RWPE2 (cell line): ENCODE measurements at regions not wholly inside any gene's neighbourhood (a gene's known extent, or its start where the extent isn't known, plus 50 kb on each side); places are given as distances from the start of the nearest gene placed in this dataset.
"Not testable (repeated sequence)": the region's sequence is repeated elsewhere in the genome, so short reads cannot be mapped to it uniquely, and the experiment has no call there.

Experiments
- ATAC-seq: fragments of 200-7000 bp; cut with Tn5 transposase; 3 replicates; pipeline ENCODE4 v1.9.1; 2021; ENCODE audit warnings: low read depth
- DNase-seq: peaks from one replicate; pipeline ENCODE4 v3.0.0-alpha.2; 2020; ENCODE audit warnings: low spot score
- H3K27ac ChIP-seq: fragments of 450-650 bp; 2 replicates; pipeline ENCODE4 v1.5.1; 2017; ENCODE audit warnings: mild to moderate bottlenecking; ENCODE audit not compliant: poor library complexity, severe bottlenecking
- H3K27me3 ChIP-seq: fragments of 250-450 bp; sonication (Bioruptor Pico); 2 replicates; pipeline ENCODE4 v1.5.1; 2021; ENCODE audit warnings: mild to moderate bottlenecking, moderate library complexity; ENCODE audit not compliant: insufficient read depth, poor library complexity, severe bottlenecking
- H3K36me3 ChIP-seq: fragments of 250-450 bp; sonication (Bioruptor Pico); 2 replicates; pipeline ENCODE4 v1.5.1; 2020; ENCODE audit warnings: low read depth, mild to moderate bottlenecking, moderate library complexity
- H3K4me1 ChIP-seq: fragments of 250-450 bp; sonication (Bioruptor Pico); 2 replicates; pipeline ENCODE4 v1.5.1; 2021; ENCODE audit warnings: mild to moderate bottlenecking, moderate library complexity; ENCODE audit not compliant: insufficient read depth, poor library complexity, severe bottlenecking
- H3K4me3 ChIP-seq: fragments of 250-450 bp; sonication (Bioruptor Pico); 2 replicates; pipeline ENCODE4 v1.5.1; 2021; ENCODE audit warnings: mild to moderate bottlenecking, moderate library complexity; ENCODE audit not compliant: severe bottlenecking
- H3K9me3 ChIP-seq: fragments of 250-450 bp; sonication (Bioruptor Pico); 2 replicates; pipeline ENCODE4 v1.5.1; 2021; ENCODE audit warnings: mild to moderate bottlenecking, moderate library complexity; ENCODE audit not compliant: severe bottlenecking
- TF ChIP-seq, protein P1 (sequence below): fragments of 450-650 bp; IDR thresholded peaks from one replicate; pipeline ENCODE4 v1.5.1; 2017; ENCODE audit warnings: mild to moderate bottlenecking, moderate library complexity; ENCODE audit not compliant: poor library complexity, severe bottlenecking

DNA sequence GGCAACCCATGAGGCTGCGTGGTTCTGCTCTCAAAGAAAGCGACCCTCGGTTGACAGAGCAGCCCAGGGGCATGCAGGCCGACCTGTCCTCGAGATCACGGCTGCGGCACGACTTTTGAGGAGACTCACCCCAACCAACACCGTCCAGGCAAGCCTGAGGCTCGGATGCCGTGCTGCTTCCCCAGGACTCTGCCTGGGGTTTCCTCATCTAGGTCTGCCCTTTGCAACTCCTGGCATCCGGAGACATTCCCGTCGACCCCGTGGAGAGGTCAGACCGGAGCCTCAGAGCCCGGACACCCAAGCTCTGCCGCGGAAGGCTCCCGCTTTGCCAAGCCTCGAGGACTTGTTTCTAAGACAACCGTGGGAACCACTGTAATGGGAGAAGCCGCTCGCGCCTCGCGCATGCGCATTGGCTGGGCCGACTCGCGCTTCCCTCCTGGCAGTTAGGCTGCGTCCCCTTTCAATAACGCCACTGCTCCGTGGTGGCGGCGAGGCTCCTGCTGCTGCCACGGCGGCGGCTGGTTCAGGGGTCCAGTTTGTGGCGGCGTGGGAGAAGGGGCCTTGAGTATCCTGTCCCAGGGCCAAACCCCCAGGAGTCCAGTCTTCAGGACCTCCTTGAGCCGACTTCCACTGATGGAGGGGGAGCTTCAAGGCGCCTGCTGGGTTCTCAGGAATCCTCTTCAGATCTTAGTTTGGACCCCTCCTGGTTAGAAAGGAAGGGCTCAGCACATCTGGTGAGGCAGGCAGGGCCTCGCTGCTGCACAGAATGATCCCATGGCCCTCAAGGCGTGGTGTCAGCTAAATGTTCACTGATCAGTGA lies 101.7 kb upstream of the ZNF337 start:
- ATAC-seq = peak; percentile 49

DNA sequence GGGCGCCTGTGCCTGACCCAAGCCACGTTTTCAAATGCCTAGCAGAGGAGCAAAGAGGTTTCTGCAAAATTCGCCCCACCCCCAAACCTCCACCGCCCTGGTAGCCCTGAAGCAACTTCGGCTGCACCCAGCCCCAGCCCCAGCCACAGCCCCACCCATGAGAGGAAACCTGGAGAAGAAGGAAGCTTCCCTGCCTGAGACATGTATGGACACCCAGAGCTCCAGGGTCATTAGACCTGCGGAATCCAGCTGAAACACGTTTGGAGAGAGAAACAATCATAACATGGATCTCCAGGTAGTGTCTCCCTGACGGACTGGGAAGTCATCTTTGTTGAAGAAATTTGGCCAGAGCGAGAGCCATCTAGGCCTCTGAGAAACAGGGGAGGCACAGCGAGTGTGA lies 100.4 kb upstream of the ZNF337 start:
- not testable (repeated sequence) for H3K27me3 ChIP-seq, DNase-seq, H3K36me3 ChIP-seq, H3K4me3 ChIP-seq, H3K27ac ChIP-seq, H3K4me1 ChIP-seq, H3K9me3 ChIP-seq, ATAC-seq

More for the DNA sequence above, 101.7 kb upstream of the ZNF337 start:
- not testable (repeated sequence) for H3K36me3 ChIP-seq, H3K4me1 ChIP-seq, H3K4me3 ChIP-seq, H3K27ac ChIP-seq, H3K9me3 ChIP-seq, H3K27me3 ChIP-seq, DNase-seq

DNA sequence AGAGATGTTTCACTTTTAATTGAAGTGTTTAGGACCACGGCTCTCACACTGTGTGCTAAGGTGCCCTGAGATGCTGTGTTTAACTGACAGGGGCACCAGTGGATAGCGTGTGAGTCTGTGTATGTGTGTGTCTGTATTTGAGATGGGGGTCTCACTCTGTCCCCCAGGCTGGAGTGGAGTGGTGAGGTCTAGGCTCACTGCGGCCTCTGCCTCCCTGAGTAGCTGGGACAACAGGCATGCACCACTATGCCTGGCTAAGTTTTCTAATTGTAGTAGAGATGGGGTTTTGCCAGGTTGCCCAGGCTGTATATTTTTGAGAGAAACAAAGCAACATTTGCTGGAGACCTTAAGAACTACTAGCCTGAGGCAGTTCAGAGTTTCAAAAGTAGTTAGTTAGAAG lies 80.6 kb upstream of the ZNF337 start:
- ATAC-seq, H3K4me3 ChIP-seq, DNase-seq, H3K27me3 ChIP-seq, H3K9me3 ChIP-seq, H3K36me3 ChIP-seq, H3K4me1 ChIP-seq, H3K27ac ChIP-seq: not testable (repeated sequence)

DNA sequence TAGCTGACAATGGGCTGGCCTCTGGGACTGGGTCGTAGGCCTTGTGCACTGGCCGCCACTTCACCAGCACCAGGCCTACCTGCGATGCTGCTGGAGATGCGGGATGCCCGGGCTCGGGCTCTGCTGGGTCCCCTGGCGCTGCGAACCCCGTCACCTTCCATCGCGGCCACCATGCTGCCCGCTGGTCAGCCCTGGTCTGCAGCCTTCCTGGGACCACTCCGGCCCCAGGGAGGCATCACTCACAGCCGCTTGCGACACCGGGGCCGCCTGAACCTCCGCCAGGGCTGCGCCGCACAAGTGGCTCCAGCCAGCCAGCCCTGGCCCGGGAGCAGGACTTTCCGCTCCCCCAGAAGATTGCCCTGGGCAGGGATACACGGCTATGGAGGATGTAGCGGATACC lies 78.1 kb upstream of the ZNF337 start:
- not testable (repeated sequence) for H3K27me3 ChIP-seq, DNase-seq, H3K27ac ChIP-seq, ATAC-seq, H3K4me1 ChIP-seq, H3K4me3 ChIP-seq, H3K9me3 ChIP-seq, H3K36me3 ChIP-seq

DNA sequence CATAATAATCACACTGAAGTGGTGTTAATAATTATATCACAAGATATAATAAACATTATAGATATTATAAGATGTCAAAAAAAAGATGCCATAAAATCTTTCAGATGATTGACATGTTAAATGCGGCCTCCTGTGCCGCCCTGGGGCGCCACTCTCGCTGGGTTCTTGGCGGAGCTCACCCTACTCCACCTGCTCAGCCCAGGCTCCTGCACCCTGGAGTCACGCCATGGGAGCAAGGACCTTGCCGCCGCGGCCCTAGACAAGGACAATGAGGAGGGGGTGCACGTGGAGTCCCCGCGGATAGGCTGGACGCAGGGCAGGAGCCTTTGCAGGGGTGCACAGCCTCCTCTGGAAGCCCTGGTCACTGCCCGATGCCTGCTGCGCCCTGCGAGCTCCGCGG lies 77.5 kb upstream of the ZNF337 start:
- not testable (repeated sequence) for H3K9me3 ChIP-seq, H3K4me3 ChIP-seq, H3K27me3 ChIP-seq, H3K36me3 ChIP-seq, H3K27ac ChIP-seq, H3K4me1 ChIP-seq, ATAC-seq
- DNase-seq = peak; percentile 56

DNA sequence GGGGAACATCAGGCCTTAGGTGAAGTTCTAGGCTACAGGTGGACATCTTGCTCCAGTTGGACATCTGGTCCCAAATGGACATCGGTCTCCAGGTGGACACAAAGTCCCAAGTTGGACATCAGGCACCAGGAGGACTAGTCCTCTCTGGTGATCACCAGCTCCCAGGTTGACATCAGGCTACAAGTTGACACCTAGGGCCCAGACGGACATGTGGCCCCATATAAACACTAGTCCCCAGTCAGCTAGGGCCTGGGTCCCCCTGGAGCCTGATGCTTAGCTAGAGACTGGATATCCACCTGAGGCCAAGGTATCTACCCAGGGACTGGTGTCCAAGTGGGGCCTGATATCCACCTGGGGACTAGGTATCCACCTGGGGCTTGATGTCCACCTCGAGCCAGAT lies 75.8 kb upstream of the ZNF337 start:
- not testable (repeated sequence) for DNase-seq, H3K36me3 ChIP-seq, ATAC-seq, H3K4me1 ChIP-seq, H3K27ac ChIP-seq, H3K9me3 ChIP-seq, H3K4me3 ChIP-seq, H3K27me3 ChIP-seq

DNA sequence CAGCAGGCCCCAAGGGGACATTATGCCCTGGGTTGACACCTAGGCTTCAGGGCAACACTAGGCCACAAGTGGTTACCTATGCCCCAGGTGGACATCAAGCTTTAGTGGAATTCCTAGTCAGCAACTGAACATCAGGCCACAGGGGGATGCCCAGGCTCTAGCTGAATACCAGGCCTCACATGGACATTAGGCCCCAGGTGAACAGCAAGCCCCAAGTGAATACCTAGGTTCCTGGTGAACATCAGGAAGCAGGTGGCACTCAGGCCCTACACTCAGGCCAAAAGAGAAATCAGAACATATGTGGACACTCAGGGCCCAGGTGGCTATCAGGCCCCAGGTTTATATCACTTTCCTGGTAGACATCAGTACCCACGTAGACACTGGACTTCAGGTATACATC lies 75.2 kb upstream of the ZNF337 start:
- not testable (repeated sequence) for H3K36me3 ChIP-seq, H3K9me3 ChIP-seq, H3K4me3 ChIP-seq, H3K27ac ChIP-seq, H3K27me3 ChIP-seq, H3K4me1 ChIP-seq, ATAC-seq, DNase-seq

DNA sequence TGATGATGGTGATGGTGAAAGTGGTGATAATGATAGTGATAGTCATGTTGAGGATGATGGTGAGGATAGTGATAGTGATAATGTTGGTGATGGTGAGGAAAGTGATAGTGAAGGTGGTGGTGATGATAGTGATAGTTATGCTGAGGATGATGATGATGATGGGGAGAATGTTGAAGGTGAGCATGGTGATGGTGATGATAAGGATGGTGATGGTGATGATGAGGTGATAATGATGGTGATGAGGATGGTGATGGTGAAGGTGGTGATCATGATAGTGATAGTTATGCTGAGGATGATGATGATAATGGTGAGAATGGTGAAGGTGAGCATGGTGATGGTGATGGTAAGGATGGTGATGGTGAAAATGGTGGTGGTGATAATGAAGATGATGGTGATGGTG lies 64.9 kb upstream of the ZNF337 start:
- TF ChIP-seq, protein P1, sequence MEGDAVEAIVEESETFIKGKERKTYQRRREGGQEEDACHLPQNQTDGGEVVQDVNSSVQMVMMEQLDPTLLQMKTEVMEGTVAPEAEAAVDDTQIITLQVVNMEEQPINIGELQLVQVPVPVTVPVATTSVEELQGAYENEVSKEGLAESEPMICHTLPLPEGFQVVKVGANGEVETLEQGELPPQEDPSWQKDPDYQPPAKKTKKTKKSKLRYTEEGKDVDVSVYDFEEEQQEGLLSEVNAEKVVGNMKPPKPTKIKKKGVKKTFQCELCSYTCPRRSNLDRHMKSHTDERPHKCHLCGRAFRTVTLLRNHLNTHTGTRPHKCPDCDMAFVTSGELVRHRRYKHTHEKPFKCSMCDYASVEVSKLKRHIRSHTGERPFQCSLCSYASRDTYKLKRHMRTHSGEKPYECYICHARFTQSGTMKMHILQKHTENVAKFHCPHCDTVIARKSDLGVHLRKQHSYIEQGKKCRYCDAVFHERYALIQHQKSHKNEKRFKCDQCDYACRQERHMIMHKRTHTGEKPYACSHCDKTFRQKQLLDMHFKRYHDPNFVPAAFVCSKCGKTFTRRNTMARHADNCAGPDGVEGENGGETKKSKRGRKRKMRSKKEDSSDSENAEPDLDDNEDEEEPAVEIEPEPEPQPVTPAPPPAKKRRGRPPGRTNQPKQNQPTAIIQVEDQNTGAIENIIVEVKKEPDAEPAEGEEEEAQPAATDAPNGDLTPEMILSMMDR = no peak
- no peak overlapping the region for H3K4me3 ChIP-seq
- no peaks in the 10 kb centered on the region for H3K27me3 ChIP-seq
- no peaks in the 10 kb centered on the region for H3K9me3 ChIP-seq
- DNase-seq (no peak), ATAC-seq (no peak)
- no peak overlapping the region for H3K27ac ChIP-seq
- H3K36me3 ChIP-seq = no peaks in the 10 kb centered on the region
- H3K4me1 ChIP-seq = no peaks in the 10 kb centered on the region

DNA sequence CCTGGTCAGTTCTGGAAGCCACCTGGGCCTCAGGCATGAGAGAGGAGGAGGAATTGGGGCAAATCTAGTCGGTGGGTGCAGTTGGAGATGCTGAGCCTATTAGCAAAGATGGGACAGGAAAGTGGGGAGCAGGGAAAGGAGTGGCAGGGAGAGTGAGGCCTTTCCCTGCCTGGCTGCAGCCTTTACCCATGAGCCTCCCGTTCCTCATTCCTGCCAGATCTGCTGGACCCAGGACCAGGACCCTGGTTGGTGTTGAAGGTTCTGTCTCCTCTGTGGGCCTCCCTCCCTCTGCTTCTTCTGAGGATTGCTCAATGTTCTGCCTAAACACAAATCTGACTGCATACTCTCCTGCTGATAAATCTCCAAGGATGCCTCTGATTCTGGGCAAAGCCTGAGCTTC lies 64.4 kb upstream of the ZNF337 start:
- H3K4me1 ChIP-seq, H3K4me3 ChIP-seq, DNase-seq, H3K27ac ChIP-seq, H3K9me3 ChIP-seq, H3K27me3 ChIP-seq, H3K36me3 ChIP-seq, ATAC-seq: not testable (repeated sequence)
